ENCODE measurements at regions not wholly inside any gene's neighbourhood (a gene's known extent, or its start where the extent isn't known, plus 50 kb on each side); places are given as distances from the start of the nearest gene placed in this dataset.
"Not testable (repeated sequence)": the region's sequence is repeated elsewhere in the genome, so short reads cannot be mapped to it uniquely, and the experiment has no call there.

- no peak for TF ChIP-seq CTCF (IDR thresholded peaks at IDR 0.05; ENCODE audit: extremely low read depth, insufficient read depth, missing control alignments)
- no peak for DNase-seq (ENCODE audit: low spot score)
- in situ Hi-C loops (cut with MboI; ENCODE audit: low pct_unique_long_range_greater_than_20kb, low sequenced_read_pairs, unreplicated experiment): no loop called here
Measured at GRCh38 chr2:138239902-138240491, 261.6 kb upstream of the SPOPL start.

GRCh38 chr2:138243372-138243771, 258.2 kb upstream of the SPOPL start:
- no peak for DNase-seq (ENCODE audit: low spot score)
- TF ChIP-seq CTCF (IDR thresholded peaks at IDR 0.05; ENCODE audit: extremely low read depth, insufficient read depth, missing control alignments): no peak

GRCh38 chr2:138244501-138244925, 257.1 kb upstream of the SPOPL start:
- TF ChIP-seq CTCF (IDR thresholded peaks at IDR 0.05; ENCODE audit: extremely low read depth, insufficient read depth, missing control alignments): no peak
- DNase-seq (ENCODE audit: low spot score): no peak
- in situ Hi-C loops (cut with MboI; ENCODE audit: low pct_unique_long_range_greater_than_20kb, low sequenced_read_pairs, unreplicated experiment): no loop called here

More at GRCh38 chr2:138243372-138243771, 258.2 kb upstream of the SPOPL start:
- in situ Hi-C loops (cut with MboI; ENCODE audit: low pct_unique_long_range_greater_than_20kb, low sequenced_read_pairs, unreplicated experiment): no loop called here

GRCh38 chr2:138245310-138245709, 256.3 kb upstream of the SPOPL start:
- DNase-seq (ENCODE audit: low spot score): no peak
- TF ChIP-seq CTCF (IDR thresholded peaks at IDR 0.05; ENCODE audit: extremely low read depth, insufficient read depth, missing control alignments): no peak
- in situ Hi-C loops (cut with MboI; ENCODE audit: low pct_unique_long_range_greater_than_20kb, low sequenced_read_pairs, unreplicated experiment): no loop called here

GRCh38 chr2:138247302-138247701, 254.3 kb upstream of the SPOPL start:
- in situ Hi-C loops (cut with MboI; ENCODE audit: low pct_unique_long_range_greater_than_20kb, low sequenced_read_pairs, unreplicated experiment): no loop called here
- no peak for TF ChIP-seq CTCF (IDR thresholded peaks at IDR 0.05; ENCODE audit: extremely low read depth, insufficient read depth, missing control alignments)
- DNase-seq (ENCODE audit: low spot score): no peak

- TF ChIP-seq CTCF (IDR thresholded peaks at IDR 0.05; ENCODE audit: extremely low read depth, insufficient read depth, missing control alignments): no peak
- no peak for DNase-seq (ENCODE audit: low spot score)
- in situ Hi-C loops (cut with MboI; ENCODE audit: low pct_unique_long_range_greater_than_20kb, low sequenced_read_pairs, unreplicated experiment): no loop called here
Measured at GRCh38 chr2:138249207-138249606, 252.4 kb upstream of the SPOPL start.

GRCh38 chr2:138250843-138251320, 250.7 kb upstream of the SPOPL start:
- DNase-seq (ENCODE audit: low spot score); in situ Hi-C loops (cut with MboI; ENCODE audit: low pct_unique_long_range_greater_than_20kb, low sequenced_read_pairs, unreplicated experiment): not testable (repeated sequence)
